IMR-90 (cell line): ENCODE measurements at regions not wholly inside any gene's neighbourhood (a gene's known extent, or its start where the extent isn't known, plus 50 kb on each side); places are given as distances from the start of the nearest gene placed in this dataset.

Source experiments
- ATAC-seq: fragments of 200-7000 bp; cut with Tn5 transposase; 2 replicates; pipeline ENCODE4 v1.9.1; 2020; ENCODE audit warnings: low read depth, mild to moderate bottlenecking, moderate library complexity
- BruUV-seq: library from RNA; stranded (reverse); fragments of 400-500 nt; replicated peaks from 2 replicates; lab custom pipeline; 2021; lab: Mats Ljungman, UMichigan
- CTCF ChIA-PET: fragments of 300-600 bp; formaldehyde crosslinking; extraction: SDS; loops from one replicate; lab custom pipeline; 2021; ENCODE audit warnings: antibody characterized with exemption; lab: Yijun Ruan, JAX
- POLR2A ChIA-PET: fragments of 300-600 bp; sonication (Branson Sonifier 250); formaldehyde crosslinking; loops from one replicate; lab custom pipeline; 2022; ENCODE audit warnings: antibody characterized with exemption; ENCODE audit not compliant: unreplicated experiment; lab: Charles Lee
- DNase-seq: peaks from one replicate; pipeline ENCODE4 v3.0.0; 2013
- H2AFZ ChIP-seq: replicated peaks from 2 replicates; pipeline ENCODE3; 2013; ENCODE audit warnings: low read length, mild to moderate bottlenecking; ENCODE audit not compliant: poor library complexity
- H2AK5ac ChIP-seq: 2 replicates; pipeline ENCODE4 v1.6.1; 2013; ENCODE audit warnings: low read depth, low read length, inconsistent platforms
- H2AK9ac ChIP-seq: replicated peaks from 2 replicates; pipeline ENCODE3; 2013; ENCODE audit warnings: mild to moderate bottlenecking, low read depth, low read length, moderate library complexity; ENCODE audit not compliant: poor library complexity
- H2BK120ac ChIP-seq: 2 replicates; pipeline ENCODE4 v1.6.1; 2013; ENCODE audit warnings: low read depth, low read length, inconsistent platforms
- H2BK15ac ChIP-seq: 3 replicates; pipeline ENCODE4 v1.6.1; 2013; ENCODE audit warnings: low read depth, low read length, inconsistent platforms
- H2BK20ac ChIP-seq: 2 replicates; pipeline ENCODE4 v1.6.1; 2013; ENCODE audit warnings: low read depth, mild to moderate bottlenecking, inconsistent platforms, low read length, moderate library complexity
- H2BK5ac ChIP-seq: 2 replicates; pipeline ENCODE4 v1.6.1; 2013; ENCODE audit warnings: mild to moderate bottlenecking, low read depth, low read length, inconsistent platforms; ENCODE audit not compliant: poor library complexity, severe bottlenecking
- H3K14ac ChIP-seq: replicated peaks from 2 replicates; pipeline ENCODE4 v1.6.1; 2013; ENCODE audit warnings: low read depth, low read length, inconsistent platforms
- H3K18ac ChIP-seq: 2 replicates; pipeline ENCODE4 v1.6.1; 2013; ENCODE audit warnings: low read depth, low read length, control low read depth
- H3K23ac ChIP-seq: 2 replicates; pipeline ENCODE4 v1.6.1; 2013; ENCODE audit warnings: low read depth, low read length, inconsistent platforms
- H3K27ac ChIP-seq: 2 replicates; pipeline ENCODE4 v1.5.1; 2013; ENCODE audit warnings: mild to moderate bottlenecking, control low read depth, low read length; ENCODE audit not compliant: insufficient read depth
- H3K27me3 ChIP-seq: 2 replicates; pipeline ENCODE4 v1.6.1; 2013; ENCODE audit warnings: low read length; ENCODE audit not compliant: control insufficient read depth, insufficient read depth
- H3K36me3 ChIP-seq: 2 replicates; pipeline ENCODE4 v1.6.1; 2013; ENCODE audit warnings: low read length, mixed read lengths; ENCODE audit not compliant: control insufficient read depth, insufficient read depth
- H3K4ac ChIP-seq: 2 replicates; pipeline ENCODE4 v1.6.1; 2013; ENCODE audit warnings: low read depth, low read length, inconsistent platforms
- H3K4me1 ChIP-seq: 2 replicates; pipeline ENCODE4 v1.6.1; 2013; ENCODE audit warnings: low read length, mixed read lengths; ENCODE audit not compliant: control insufficient read depth, insufficient read depth
- H3K4me2 ChIP-seq: 2 replicates; pipeline ENCODE4 v1.6.1; 2013; ENCODE audit warnings: low read depth, mild to moderate bottlenecking, control low read depth, low read length, moderate library complexity
- H3K4me3 ChIP-seq: 2 replicates; pipeline ENCODE4 v1.5.1; 2013; ENCODE audit warnings: low read depth, mild to moderate bottlenecking, control low read depth, low read length, moderate library complexity; ENCODE audit not compliant: insufficient read depth
- H3K56ac ChIP-seq: 2 replicates; pipeline ENCODE4 v1.6.1; 2013; ENCODE audit warnings: low read length, inconsistent platforms; ENCODE audit not compliant: insufficient read depth; ENCODE audit errors: extremely low read depth
- H3K79me1 ChIP-seq, 2 experiments: 2 replicates each; pipeline ENCODE4 v1.6.1; 2013; ENCODE audit warnings: low read length in 2 of 2, inconsistent platforms in 1 of 2, low read depth in 1 of 2
- H3K9ac ChIP-seq: 2 replicates; pipeline ENCODE4 v1.6.1; 2013; ENCODE audit warnings: low read depth, low read length, control low read depth
- H3K9me1 ChIP-seq: 2 replicates; pipeline ENCODE4 v1.6.1; 2013; ENCODE audit warnings: low read length, inconsistent platforms; ENCODE audit not compliant: insufficient read depth
- H3K9me3 ChIP-seq: 2 replicates; pipeline ENCODE4 v1.6.1; 2013; ENCODE audit warnings: low read length; ENCODE audit not compliant: control insufficient read depth, insufficient read depth
- H4K20me1 ChIP-seq: 2 replicates; pipeline ENCODE4 v1.6.1; 2013; ENCODE audit warnings: low read length, inconsistent platforms; ENCODE audit not compliant: insufficient read depth
- H4K5ac ChIP-seq: 2 replicates; pipeline ENCODE4 v1.6.1; 2013; ENCODE audit warnings: mild to moderate bottlenecking, low read depth, low read length, control low read depth
- H4K8ac ChIP-seq, 2 experiments: 2 replicates each; pipeline ENCODE4 v1.6.1; 2013; ENCODE audit warnings: low read depth in 2 of 2, low read length in 2 of 2, control low read depth in 1 of 2, inconsistent platforms in 1 of 2
- H4K91ac ChIP-seq: 2 replicates; pipeline ENCODE4 v1.6.1; 2013; ENCODE audit warnings: low read depth, low read length, inconsistent platforms; ENCODE audit not compliant: insufficient read depth
- BHLHE40 ChIP-seq: fragments of 150-350 bp; IDR thresholded peaks from 2 replicates; pipeline ENCODE4 v1.6.1; 2016; ENCODE audit warnings: mild to moderate bottlenecking, low read depth, low read length
- CEBPB ChIP-seq: IDR thresholded peaks from 2 replicates; pipeline ENCODE4 v1.6.1; 2012; ENCODE audit warnings: low read depth, low read length, improper control_type of control experiment
- CHD1 ChIP-seq: IDR thresholded peaks from 2 replicates; pipeline ENCODE4 v1.6.1; 2012; ENCODE audit warnings: low read depth, low read length, improper control_type of control experiment
- FOS ChIP-seq: fragments of 150-350 bp; IDR thresholded peaks from 2 replicates; pipeline ENCODE4 v1.6.1; 2016; ENCODE audit warnings: low read depth, low read length
- MAZ ChIP-seq: IDR thresholded peaks from 2 replicates; pipeline ENCODE4 v1.6.1; 2012; ENCODE audit warnings: low read depth, mild to moderate bottlenecking, low read length, improper control_type of control experiment, moderate library complexity, borderline replicate concordance
- MXI1 ChIP-seq: IDR thresholded peaks from 2 replicates; pipeline ENCODE4 v1.6.1; 2012; ENCODE audit warnings: low read depth, mild to moderate bottlenecking, low read length, moderate library complexity, borderline replicate concordance
- NFE2L2 ChIP-seq: fragments of 150-350 bp; IDR thresholded peaks from 2 replicates; pipeline ENCODE4 v1.6.1; 2016; ENCODE audit warnings: low read depth, mild to moderate bottlenecking, low read length
- POLR2A ChIP-seq: IDR thresholded peaks from 2 replicates; pipeline ENCODE4 v1.6.1; 2012; ENCODE audit warnings: mild to moderate bottlenecking, low read depth, low read length
- RAD21 ChIP-seq: IDR thresholded peaks from 2 replicates; pipeline ENCODE4 v1.6.1; 2012; ENCODE audit warnings: low read length, improper control_type of control experiment
- RCOR1 ChIP-seq: IDR thresholded peaks from 2 replicates; pipeline ENCODE4 v1.6.1; 2012; ENCODE audit warnings: mild to moderate bottlenecking, low read length, improper control_type of control experiment; ENCODE audit not compliant: insufficient replicate concordance
- RFX5 ChIP-seq: IDR thresholded peaks from 2 replicates; pipeline ENCODE4 v1.8.0; 2012; ENCODE audit warnings: low read depth, mild to moderate bottlenecking, low read length, moderate library complexity
- dilution Hi-C: fragments of 300-500 bp; cut with HindIII; formaldehyde crosslinking; loops from one replicate; pipeline ENCODE4 v1.14.3; 2018; ENCODE audit warnings: low sequenced_read_pairs; ENCODE audit not compliant: unreplicated experiment
- in situ Hi-C: fragments of 300-500 bp; cut with MboI; formaldehyde crosslinking; loops from 3 replicates; pipeline ENCODE4 v1.14.3; 2019; ENCODE audit warnings: low sequenced_read_pairs, inconsistent platforms, mixed read lengths
- intact Hi-C: fragments of 100-400 bp; cut with micrococcal nuclease; formaldehyde crosslinking; loops from 2 replicates; pipeline ENCODE4 v1.10.0; 2022
- TF ChIP-seq, protein P1 (sequence below): fragments of 150-350 bp; IDR thresholded peaks from 2 replicates; pipeline ENCODE4 v1.6.1; 2017; ENCODE audit warnings: mild to moderate bottlenecking, antibody characterized with exemption, low read length, low read depth

DNA sequence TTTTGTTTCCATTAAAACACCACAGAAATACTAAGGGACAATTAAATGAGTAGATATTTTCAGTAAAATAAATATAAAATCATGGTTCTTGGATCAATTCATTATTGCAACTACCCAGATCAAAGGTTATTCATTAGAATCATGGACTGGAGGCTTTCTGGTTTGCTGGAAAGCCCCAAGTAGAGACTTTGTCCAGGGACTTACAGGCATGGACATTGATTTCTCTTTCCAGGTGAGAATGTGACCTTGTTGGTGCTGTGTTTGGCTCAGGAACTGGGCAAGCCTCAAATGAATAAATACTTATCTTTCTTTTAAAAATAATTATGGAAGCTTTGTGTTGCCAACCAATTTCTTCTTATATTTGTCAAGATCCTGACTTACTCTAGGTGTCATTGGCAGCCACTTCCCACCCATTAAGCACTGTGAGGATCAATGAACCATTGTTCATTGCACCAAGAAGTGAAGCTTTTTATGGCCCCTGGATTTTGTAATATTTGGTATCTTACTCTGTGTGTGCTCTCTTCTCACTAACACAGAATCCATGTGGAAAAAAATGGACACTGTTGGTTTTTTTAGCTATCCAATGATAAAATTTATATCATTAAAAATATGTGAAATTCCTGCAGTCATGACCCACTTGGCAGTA, 205.8 kb upstream of the NRXN1 start:
- dilution Hi-C loops = no loop called here
- intact Hi-C loops = no loop called here
- Histone ChIP-seq H3K4me1 (no peaks in the 10 kb centered on the region), H4K8ac (no peak overlapping the region), H3K27ac (no peak overlapping the region), H2AK9ac (no peak overlapping the region), H3K4ac (no peak overlapping the region), H2BK120ac (no peak overlapping the region), H3K56ac (no peak overlapping the region), H3K9ac (no peak overlapping the region), H2BK15ac (no peak overlapping the region), H4K20me1 (no peaks in the 10 kb centered on the region), H3K9me3 (peaks cover 2% of the 10 kb centered on the region; the same call in 1 of the 2 replicates), H4K91ac (no peak overlapping the region), H3K4me2 (no peak overlapping the region), H3K9me1 (no peaks in the 10 kb centered on the region), H3K27me3 (no peaks in the 10 kb centered on the region), H3K79me1 (no peaks in the 10 kb centered on the region), H3K23ac (no peak overlapping the region), H2BK5ac (no peak overlapping the region), H3K18ac (no peak overlapping the region), H3K36me3 (no peaks in the 10 kb centered on the region), H2AK5ac (no peak overlapping the region), H3K14ac (no peak overlapping the region), H2AFZ (no peak overlapping the region), H3K4me3 (no peak overlapping the region), H4K5ac (no peak overlapping the region), H2BK20ac (no peak overlapping the region)
- TF ChIP-seq BHLHE40 (no peak), FOS (no peak), MXI1 (no peak), NFE2L2 (no peak), RFX5 (no peak), MAZ (no peak), CEBPB (no peak), CHD1 (no peak), POLR2A (no peak), RCOR1 (no peak), RAD21 (no peak)
- TF ChIP-seq, protein P1, sequence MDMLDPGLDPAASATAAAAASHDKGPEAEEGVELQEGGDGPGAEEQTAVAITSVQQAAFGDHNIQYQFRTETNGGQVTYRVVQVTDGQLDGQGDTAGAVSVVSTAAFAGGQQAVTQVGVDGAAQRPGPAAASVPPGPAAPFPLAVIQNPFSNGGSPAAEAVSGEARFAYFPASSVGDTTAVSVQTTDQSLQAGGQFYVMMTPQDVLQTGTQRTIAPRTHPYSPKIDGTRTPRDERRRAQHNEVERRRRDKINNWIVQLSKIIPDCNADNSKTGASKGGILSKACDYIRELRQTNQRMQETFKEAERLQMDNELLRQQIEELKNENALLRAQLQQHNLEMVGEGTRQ = no peak
- no TSS peak for BruUV-seq
- DNase-seq (no peak), ATAC-seq (no peak)
- ChIA-PET POLR2A (no interaction called here), CTCF (interaction anchor here (0.6 kb wide), 1 partner anchor 81 kb away, joined by 3 read pairs; no protein-coding TSS in a partner anchor)
- in situ Hi-C loops = no loop called here
